Endothelial cell of umbilical vein (primary cell): ENCODE measurements at regions not wholly inside any gene's neighbourhood (a gene's known extent, or its start where the extent isn't known, plus 50 kb on each side); places are given as distances from the start of the nearest gene placed in this dataset.

Experiments used
- BruUV-seq: library from RNA; stranded (reverse); fragments of 400-500 nt; replicated peaks from 2 replicates; lab custom pipeline; 2021; lab: Mats Ljungman, UMichigan
- CTCF ChIA-PET: fragments of 300-600, 350-600 bp; sonication (Branson Sonifier 250); formaldehyde crosslinking; loops from one replicate; lab custom pipeline; 2021; ENCODE audit warnings: antibody characterized with exemption, inconsistent platforms; lab: Charles Lee
- POLR2A ChIA-PET: fragments of 300-600, 350-600 bp; sonication (Branson Sonifier 250); formaldehyde crosslinking; loops from one replicate; lab custom pipeline; 2021; ENCODE audit warnings: antibody characterized with exemption, inconsistent platforms; lab: Charles Lee
- DNase-seq: peaks from one replicate; pipeline ENCODE4 v3.0.0-alpha.2; 2011; ENCODE audit warnings: low read depth, low spot score
- FAIRE-seq: peaks from 2 replicates; lab custom pipeline; 2011; peaks lifted over from hg19 to GRCh38; lab: Jason Lieb, UNC
- H2AFZ ChIP-seq: 2 replicates; pipeline ENCODE4 v1.6.0; 2012; ENCODE audit warnings: low read depth, low read length, control low read depth, inconsistent platforms
- H3K27ac ChIP-seq: 2 replicates; pipeline ENCODE4 v1.5.1; 2011; ENCODE audit warnings: low read depth, mild to moderate bottlenecking, control low read depth, low read length, moderate library complexity; ENCODE audit not compliant: insufficient read depth
- H3K27me3 ChIP-seq, 2 experiments: 2 replicates each; pipeline versions ENCODE4 v1.6.0 to v1.6.1; 2011; ENCODE audit warnings: low read length in 2 of 2, mixed read lengths in 1 of 2; ENCODE audit not compliant: control insufficient read depth in 2 of 2, insufficient read depth in 2 of 2
- H3K36me3 ChIP-seq, 2 experiments: 2 replicates in 1 of 2; 3 replicates in 1 of 2; pipeline ENCODE4 v1.5.1; 2011; ENCODE audit warnings: low read length in 2 of 2, mild to moderate bottlenecking in 1 of 2, moderate library complexity in 1 of 2; ENCODE audit not compliant: control insufficient read depth in 2 of 2, insufficient read depth in 2 of 2; ENCODE audit errors: extremely low read depth in 1 of 2
- H3K4me1 ChIP-seq: 3 replicates; pipeline ENCODE4 v1.5.1; 2011; ENCODE audit warnings: mild to moderate bottlenecking, low read length; ENCODE audit not compliant: control insufficient read depth, insufficient read depth; ENCODE audit errors: extremely low read depth
- H3K4me2 ChIP-seq: 2 replicates; pipeline ENCODE4 v1.6.1; 2011; ENCODE audit warnings: low read length, control low read depth, mixed read lengths; ENCODE audit not compliant: insufficient read depth
- H3K4me3 ChIP-seq, 3 experiments: fragments of 200-600 bp in 1 of 3; sonication (generic), shearing (Covaris generic) in 1 of 3; replicated peaks in 1 of 3; 2 replicates each; pipeline ENCODE4 v1.5.1; 2011 to 2016; ENCODE audit warnings: control low read depth in 3 of 3, low read length in 3 of 3, mild to moderate bottlenecking in 2 of 3, inconsistent platforms in 1 of 3, low read depth in 1 of 3, moderate library complexity in 1 of 3; ENCODE audit not compliant: insufficient read depth in 1 of 3
- H3K79me2 ChIP-seq: 2 replicates; pipeline ENCODE4 v1.6.0; 2012; ENCODE audit warnings: low read length, inconsistent platforms; ENCODE audit not compliant: control insufficient read depth, insufficient read depth
- H3K9ac ChIP-seq: replicated peaks from 2 replicates; pipeline ENCODE3; 2011; ENCODE audit warnings: low read length, control low read depth; ENCODE audit not compliant: insufficient read depth; ENCODE audit errors: extremely low read depth
- H3K9me1 ChIP-seq: replicated peaks from 3 replicates; pipeline ENCODE4 v1.6.0; 2011; ENCODE audit warnings: mild to moderate bottlenecking, low read length; ENCODE audit not compliant: control insufficient read depth, insufficient read depth; ENCODE audit errors: extremely low read depth
- H3K9me3 ChIP-seq: replicated peaks from 2 replicates; pipeline ENCODE4 v1.5.1; 2012; ENCODE audit warnings: low read length, inconsistent platforms; ENCODE audit not compliant: control insufficient read depth, insufficient read depth
- H4K20me1 ChIP-seq: replicated peaks from 2 replicates; pipeline ENCODE3; 2011; ENCODE audit warnings: mild to moderate bottlenecking, low read length; ENCODE audit not compliant: control insufficient read depth, insufficient read depth; ENCODE audit errors: extremely low read depth
- CTCF ChIP-seq, 2 donors: IDR thresholded peaks; 1 replicate in 1 of 2; 2 replicates in 1 of 2; pipeline ENCODE4 v1.5.1; 2011; ENCODE audit warnings: low read length in 2 of 2, mild to moderate bottlenecking in 2 of 2, moderate library complexity in 2 of 2, control low read depth in 1 of 2, inconsistent platforms in 1 of 2, low read depth in 1 of 2; ENCODE audit not compliant: insufficient read depth in 1 of 2; ENCODE audit errors: extremely low read depth in 1 of 2
- EZH2 ChIP-seq: IDR thresholded peaks from 2 replicates; pipeline ENCODE4 v1.6.1; 2012; ENCODE audit warnings: borderline replicate concordance, low read depth, mild to moderate bottlenecking, moderate library complexity, low read length, inconsistent platforms; ENCODE audit not compliant: severe bottlenecking
- FOS ChIP-seq: IDR thresholded peaks from 2 replicates; pipeline ENCODE4 v1.6.1; 2011; ENCODE audit warnings: mild to moderate bottlenecking, low read length, moderate library complexity, borderline replicate concordance; ENCODE audit not compliant: insufficient read depth
- GATA2 ChIP-seq: IDR thresholded peaks from 2 replicates; pipeline ENCODE4 v1.7.0; 2011; ENCODE audit warnings: low read depth, mild to moderate bottlenecking, moderate library complexity, mixed read lengths, low read length; ENCODE audit not compliant: insufficient read length, insufficient read depth
- JUN ChIP-seq: IDR thresholded peaks from 2 replicates; pipeline ENCODE4 v1.6.1; 2011; ENCODE audit warnings: borderline replicate concordance, low read depth; ENCODE audit not compliant: insufficient read length, insufficient read depth
- MAX ChIP-seq: IDR thresholded peaks from 2 replicates; pipeline ENCODE4 v1.6.1; 2011; ENCODE audit not compliant: insufficient read depth, insufficient read length
- MYC ChIP-seq: IDR thresholded peaks from one replicate; pipeline ENCODE4 v1.6.1; 2011; ENCODE audit warnings: mild to moderate bottlenecking, low read depth, low read length
- POLR2A ChIP-seq: IDR thresholded peaks from 2 replicates; pipeline ENCODE4 v1.6.1; 2012; ENCODE audit warnings: low read depth, mild to moderate bottlenecking, control low read depth, low read length
- POLR2AphosphoS5 ChIP-seq: IDR thresholded peaks from 2 replicates; pipeline ENCODE4 v1.6.1; 2012; ENCODE audit warnings: low read depth, mild to moderate bottlenecking, control low read depth, low read length, moderate library complexity; ENCODE audit not compliant: insufficient read depth
- dilution Hi-C: fragments of 300-500 bp; cut with MboI; formaldehyde crosslinking; loops from one replicate; pipeline ENCODE4 v1.15.0; 2019; ENCODE audit warnings: low sequenced_read_pairs; ENCODE audit not compliant: extremely low pct_ligation_motif_present
- intact Hi-C: fragments of 100-400 bp; cut with micrococcal nuclease; formaldehyde crosslinking; loops from one replicate; pipeline ENCODE4 v1.10.0; 2022

GRCh38 chr5:57891443-57891842 lies 408.8 kb upstream of the ACTBL2 start:
- no peaks in the 10 kb centered on the region for H3K36me3 ChIP-seq
- H3K9me1 ChIP-seq = no peaks in the 10 kb centered on the region
- no peaks in the 10 kb centered on the region for H3K79me2 ChIP-seq
- intact Hi-C loops (no loop called here), dilution Hi-C loops (no loop called here)
- no peaks in the 10 kb centered on the region for H3K4me1 ChIP-seq
- H2AFZ ChIP-seq = no peak overlapping the region
- no peak overlapping the region for H3K27ac ChIP-seq
- H3K9ac ChIP-seq = no peak overlapping the region
- ChIA-PET POLR2A (no interaction called here), CTCF (no interaction called here)
- H3K9me3 ChIP-seq = no peaks in the 10 kb centered on the region
- H4K20me1 ChIP-seq = no peaks in the 10 kb centered on the region
- H3K4me3 ChIP-seq = no peak overlapping the region
- FAIRE-seq (no peak), DNase-seq (no peak)
- BruUV-seq = no TSS peak
- no peak overlapping the region for H3K4me2 ChIP-seq
- TF ChIP-seq MYC = no peak
- TF ChIP-seq GATA2 = no peak
- TF ChIP-seq FOS = no peak
- TF ChIP-seq EZH2 = no peak
- TF ChIP-seq POLR2A = no peak
- TF ChIP-seq JUN = no peak
- TF ChIP-seq CTCF (IDR thresholded peaks at IDR 0.05; ENCODE audit: extremely low read depth in 1 of 2, insufficient read depth in 1 of 2, low read depth in 1 of 2, low read length in 2 of 2) = no peak
- TF ChIP-seq MAX = no peak
- no peak for TF ChIP-seq POLR2AphosphoS5
- no peaks in the 10 kb centered on the region for H3K27me3 ChIP-seq
